CD4-positive, alpha-beta memory T cell (primary cell): ENCODE measurements at regions not wholly inside any gene's neighbourhood (a gene's known extent, or its start where the extent isn't known, plus 50 kb on each side); places are given as distances from the start of the nearest gene placed in this dataset.

ENCODE experiments used
- CTCF ChIA-PET: fragments of 350-600 bp; sonication (Branson Sonifier 250); formaldehyde crosslinking; loops from one replicate; lab custom pipeline; 2021; ENCODE audit warnings: inconsistent platforms; ENCODE audit not compliant: partially characterized antibody; lab: Charles Lee
- POLR2A ChIA-PET: fragments of 350-600 bp; sonication (Branson Sonifier 250); formaldehyde crosslinking; loops from one replicate; lab custom pipeline; 2021; ENCODE audit not compliant: partially characterized antibody; lab: Charles Lee
- DNase-seq, 5 donors: peaks; one replicate each; pipeline versions ENCODE4 v3.0.0 to v3.0.0-alpha.2; 2020 to 2022; ENCODE audit warnings: mixed read lengths in 1 of 5
- H3K27ac ChIP-seq: one replicate; pipeline ENCODE4 v1.7.0; 2013; ENCODE audit warnings: low read depth, low read length
- H3K27me3 ChIP-seq: 2 replicates; pipeline ENCODE4 v1.7.0; 2013; ENCODE audit warnings: mild to moderate bottlenecking, low read length, moderate library complexity; ENCODE audit not compliant: insufficient read depth
- H3K36me3 ChIP-seq: 2 replicates; pipeline ENCODE4 v1.7.0; 2013; ENCODE audit warnings: mild to moderate bottlenecking, low read length, moderate library complexity; ENCODE audit not compliant: insufficient read depth
- H3K4me1 ChIP-seq: 2 replicates; pipeline ENCODE4 v1.7.0; 2013; ENCODE audit warnings: mild to moderate bottlenecking, low read length, moderate library complexity; ENCODE audit not compliant: insufficient read depth
- H3K4me3 ChIP-seq, 2 donors: one replicate each; pipeline ENCODE4 v1.7.0; 2013; ENCODE audit warnings: low read length in 2 of 2, mild to moderate bottlenecking in 1 of 2
- H3K9me3 ChIP-seq, 2 donors: one replicate each; pipeline ENCODE4 v1.7.0; 2013; ENCODE audit warnings: low read length in 2 of 2, control low read depth in 1 of 2; ENCODE audit not compliant: control insufficient read depth in 1 of 2
- H3K27ac Mint-ChIP-seq, 7 donors: one replicate each; pipeline ENCODE4 v1.8.0; 2020 to 2021; ENCODE audit warnings: mixed read lengths in 7 of 7, mild to moderate bottlenecking in 6 of 7, inconsistent platforms in 3 of 7, moderate library complexity in 3 of 7
- H3K27me3 Mint-ChIP-seq, 2 donors: one replicate each; pipeline ENCODE4 v1.8.0; 2020 to 2021; ENCODE audit warnings: mixed read lengths in 2 of 2
- H3K36me3 Mint-ChIP-seq, 2 donors: one replicate each; pipeline ENCODE4 v1.8.0; 2020 to 2021; ENCODE audit warnings: mixed read lengths in 2 of 2, inconsistent platforms in 1 of 2, mild to moderate bottlenecking in 1 of 2
- H3K4me1 Mint-ChIP-seq, 4 donors: one replicate each; pipeline ENCODE4 v1.8.0; 2020 to 2021; ENCODE audit warnings: mixed read lengths in 4 of 4, mild to moderate bottlenecking in 1 of 4
- H3K4me3 Mint-ChIP-seq, 8 donors: one replicate each; pipeline ENCODE4 v1.8.0; 2020 to 2021; ENCODE audit warnings: mixed read lengths in 8 of 8, mild to moderate bottlenecking in 7 of 8, moderate library complexity in 6 of 8, inconsistent platforms in 3 of 8
- H3K9me3 Mint-ChIP-seq, 8 donors: one replicate each; pipeline ENCODE4 v1.8.0; 2020 to 2021; ENCODE audit warnings: mixed read lengths in 8 of 8, mild to moderate bottlenecking in 5 of 8, inconsistent platforms in 3 of 8, moderate library complexity in 1 of 8
- intact Hi-C: fragments of 100-400 bp; cut with micrococcal nuclease; formaldehyde crosslinking; loops from one replicate; pipeline ENCODE4 v1.15.1; 2023

- CTCF ChIA-PET = interaction anchor here (1.6 kb wide), 1 partner anchor 8 kb away, joined by 3 read pairs; no protein-coding TSS in a partner anchor
- no peak overlapping the region for H3K4me3 Mint-ChIP-seq
- H3K4me1 Mint-ChIP-seq = peaks cover 4 to 15% (median 6%) of the 10 kb centered on the region in 4 donors
- no peak for DNase-seq
- intact Hi-C loops = no loop called here
- Histone ChIP-seq H3K4me3 (no peak overlapping the region), H3K9me3 (no peaks in the 10 kb centered on the region), H3K27me3 (no peaks in the 10 kb centered on the region), H3K4me1 (no peaks in the 10 kb centered on the region), H3K36me3 (no peaks in the 10 kb centered on the region), H3K27ac (no peak overlapping the region)
- peaks cover 17 to 26% of the 10 kb centered on the region in 2 donors for H3K27me3 Mint-ChIP-seq
- no peaks in the 10 kb centered on the region for H3K36me3 Mint-ChIP-seq
- no peak overlapping the region for H3K27ac Mint-ChIP-seq
- POLR2A ChIA-PET = no interaction called here
- H3K9me3 Mint-ChIP-seq = peaks cover 0 to 2% (median 0%) of the 10 kb centered on the region in 8 donors
These were observed 51.9 kb upstream of the TSPAN11 start for GRCh38 chr12:30874455-30875321.

DNA sequence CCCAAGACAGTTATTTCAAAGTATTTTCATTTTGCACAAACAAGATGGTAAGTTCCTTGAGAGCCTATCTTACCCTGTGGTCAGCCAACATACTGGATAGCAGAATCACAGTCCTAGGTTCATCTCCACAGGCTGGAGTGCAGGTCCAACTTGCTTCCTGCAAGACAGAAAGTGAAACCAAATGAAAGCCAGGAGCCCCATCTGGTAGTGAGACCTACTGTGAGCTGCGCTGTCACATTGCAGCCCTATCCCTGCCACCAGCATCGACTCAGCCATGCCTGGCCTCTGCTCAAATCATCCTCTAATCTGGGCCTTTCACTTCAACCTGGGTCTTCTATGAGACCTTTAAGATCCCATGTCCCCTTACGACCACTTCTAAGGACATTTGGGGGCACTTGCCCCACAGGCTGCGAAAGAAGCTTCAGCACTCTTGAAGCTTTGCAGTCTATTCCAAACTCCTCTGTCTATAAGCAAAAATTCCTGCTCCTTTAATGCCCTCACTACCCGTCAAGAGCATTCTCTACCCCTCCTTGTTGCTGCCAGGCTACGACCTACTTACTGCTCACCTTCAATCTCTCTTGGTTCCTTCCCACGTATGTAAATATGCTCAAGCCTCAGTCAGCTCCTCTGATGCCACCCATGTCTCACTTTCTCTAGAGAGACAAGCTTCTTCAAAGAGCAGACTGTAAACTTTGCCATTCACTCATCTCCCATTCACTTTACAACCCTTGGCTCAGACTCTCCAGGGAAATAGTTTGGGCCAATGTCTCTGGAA lies 55.9 kb upstream of the TSPAN11 start:
- H3K27me3 Mint-ChIP-seq = peaks cover 2 to 3% of the 10 kb centered on the region in 2 donors
- no peak for DNase-seq
- H3K4me1 Mint-ChIP-seq = peaks cover 4 to 15% (median 7%) of the 10 kb centered on the region in 4 donors
- H3K4me3 Mint-ChIP-seq = peak overlapping the region in 2 of 8 donors; percentile 2 to 68
- Histone ChIP-seq H3K27ac (no peak overlapping the region), H3K4me3 (no peak overlapping the region), H3K4me1 (no peaks in the 10 kb centered on the region), H3K36me3 (no peaks in the 10 kb centered on the region), H3K9me3 (no peaks in the 10 kb centered on the region), H3K27me3 (no peaks in the 10 kb centered on the region)
- peak overlapping the region in 2 of 7 donors; percentile 8 to 20 for H3K27ac Mint-ChIP-seq
- intact Hi-C loops = no loop called here
- CTCF ChIA-PET = no interaction called here
- H3K36me3 Mint-ChIP-seq = no peaks in the 10 kb centered on the region
- POLR2A ChIA-PET = no interaction called here
- peaks cover 0 to 13% (median 5%) of the 10 kb centered on the region in 8 donors for H3K9me3 Mint-ChIP-seq

- Histone ChIP-seq H3K9me3 (no peaks in the 10 kb centered on the region), H3K36me3 (no peaks in the 10 kb centered on the region), H3K27me3 (no peaks in the 10 kb centered on the region), H3K4me3 (no peak overlapping the region), H3K27ac (no peak overlapping the region), H3K4me1 (no peaks in the 10 kb centered on the region)
- DNase-seq = no peak
- Mint-ChIP-seq H3K4me3 (no peak overlapping the region), H3K9me3 (peaks cover 0 to 13% (median 5%) of the 10 kb centered on the region in 8 donors), H3K27me3 (peaks cover 2 to 5% of the 10 kb centered on the region in 2 donors), H3K36me3 (no peaks in the 10 kb centered on the region), H3K4me1 (peaks cover 4 to 15% (median 7%) of the 10 kb centered on the region in 4 donors), H3K27ac (no peak overlapping the region)
- intact Hi-C loops = no loop called here
- POLR2A ChIA-PET = no interaction called here
- CTCF ChIA-PET = interaction anchor here (1.5 kb wide), 1 partner anchor 18 kb away, joined by 3 read pairs; no protein-coding TSS in a partner anchor
These were observed 59.1 kb upstream of the TSPAN11 start for GRCh38 chr12:30867415-30867814.

DNA sequence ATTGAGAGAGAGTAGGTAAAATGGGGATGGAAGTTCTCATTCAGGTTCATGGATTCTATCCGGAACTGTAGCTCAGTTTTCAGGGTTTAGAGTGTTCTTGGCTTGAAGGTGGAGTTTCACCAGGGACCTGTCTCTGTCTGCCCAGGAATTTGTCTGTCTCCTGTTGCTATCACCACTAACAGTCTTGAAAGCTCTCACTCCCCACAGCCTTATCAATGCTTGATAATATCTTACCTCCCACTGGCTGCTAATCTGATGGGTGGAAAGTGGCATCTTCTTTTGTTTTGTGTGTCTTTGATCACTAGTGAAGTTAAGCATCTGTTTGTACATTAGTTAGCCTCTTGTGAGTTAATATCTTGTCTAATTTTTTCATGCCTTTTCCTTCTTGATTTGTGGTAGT lies 60.3 kb upstream of the TSPAN11 start:
- DNase-seq = no peak
- intact Hi-C loops = no loop called here
- Mint-ChIP-seq H3K4me1 (peaks cover 4 to 10% (median 7%) of the 10 kb centered on the region in 4 donors), H3K9me3 (peaks cover 0 to 13% (median 5%) of the 10 kb centered on the region in 8 donors), H3K4me3 (no peak overlapping the region), H3K27ac (no peak overlapping the region), H3K27me3 (peaks cover 2 to 7% of the 10 kb centered on the region in 2 donors), H3K36me3 (no peaks in the 10 kb centered on the region)
- Histone ChIP-seq H3K9me3 (no peaks in the 10 kb centered on the region), H3K4me1 (no peaks in the 10 kb centered on the region), H3K27ac (no peak overlapping the region), H3K27me3 (no peaks in the 10 kb centered on the region), H3K36me3 (no peaks in the 10 kb centered on the region), H3K4me3 (no peak overlapping the region)
- CTCF ChIA-PET = interaction anchor here (0.6 kb wide), 1 partner anchor 12 kb away, joined by 5 read pairs; no protein-coding TSS in a partner anchor
- POLR2A ChIA-PET = no interaction called here

GRCh38 chr12:30863839-30864238 lies 62.7 kb upstream of the TSPAN11 start:
- intact Hi-C loops = no loop called here
- POLR2A ChIA-PET = no interaction called here
- DNase-seq = no peak
- H3K27ac Mint-ChIP-seq = no peak overlapping the region
- H3K36me3 Mint-ChIP-seq = no peaks in the 10 kb centered on the region
- Histone ChIP-seq H3K4me3 (no peak overlapping the region), H3K36me3 (no peaks in the 10 kb centered on the region), H3K27ac (no peak overlapping the region), H3K9me3 (no peaks in the 10 kb centered on the region), H3K27me3 (no peaks in the 10 kb centered on the region), H3K4me1 (no peaks in the 10 kb centered on the region)
- H3K27me3 Mint-ChIP-seq = peaks cover 2 to 8% of the 10 kb centered on the region in 2 donors
- no peak overlapping the region for H3K4me3 Mint-ChIP-seq
- peaks cover 0 to 13% (median 4%) of the 10 kb centered on the region in 8 donors for H3K9me3 Mint-ChIP-seq
- CTCF ChIA-PET = interaction anchor here (5.8 kb wide), 1 partner anchor 12 kb away, joined by 22 read pairs; no protein-coding TSS in a partner anchor
- H3K4me1 Mint-ChIP-seq = no peaks in the 10 kb centered on the region

GRCh38 chr12:30862486-30862885 lies 64.1 kb upstream of the TSPAN11 start:
- no peaks in the 10 kb centered on the region for H3K4me1 Mint-ChIP-seq
- H3K4me3 ChIP-seq = no peak overlapping the region
- ChIA-PET CTCF (interaction anchor here (2.2 to 5.8 kb wide), 2 partner anchors 11 to 16 kb away, joined by 6 to 22 read pairs; no protein-coding TSS in a partner anchor), POLR2A (no interaction called here)
- H3K27me3 Mint-ChIP-seq = peaks cover 2 to 8% of the 10 kb centered on the region in 2 donors
- intact Hi-C loops = no loop called here
- no peak overlapping the region for H3K27ac Mint-ChIP-seq
- no peaks in the 10 kb centered on the region for H3K36me3 ChIP-seq
- H3K9me3 ChIP-seq = no peaks in the 10 kb centered on the region
- H3K36me3 Mint-ChIP-seq = no peaks in the 10 kb centered on the region
- H3K4me3 Mint-ChIP-seq = no peak overlapping the region
- H3K27me3 ChIP-seq = no peaks in the 10 kb centered on the region
- H3K4me1 ChIP-seq = no peaks in the 10 kb centered on the region
- no peak for DNase-seq
- no peak overlapping the region for H3K27ac ChIP-seq
- H3K9me3 Mint-ChIP-seq = peaks cover 0 to 11% (median 4%) of the 10 kb centered on the region in 8 donors

- Histone ChIP-seq H3K9me3 (no peaks in the 10 kb centered on the region), H3K4me1 (no peaks in the 10 kb centered on the region), H3K4me3 (no peak overlapping the region), H3K27me3 (no peaks in the 10 kb centered on the region), H3K27ac (no peak overlapping the region), H3K36me3 (no peaks in the 10 kb centered on the region)
- no peak for DNase-seq
- Mint-ChIP-seq H3K27ac (no peak overlapping the region), H3K27me3 (peaks cover 0 to 3% of the 10 kb centered on the region in 2 donors), H3K36me3 (no peaks in the 10 kb centered on the region), H3K9me3 (no peaks in the 10 kb centered on the region), H3K4me1 (no peaks in the 10 kb centered on the region), H3K4me3 (no peak overlapping the region)
- ChIA-PET POLR2A (no interaction called here), CTCF (interaction anchor here (0.7 to 5.8 kb wide), 4 partner anchors 8 to 16 kb away, joined by 3 to 22 read pairs (median 3); no protein-coding TSS in a partner anchor)
- intact Hi-C loops = loop anchor here (10.0 kb wide), 1 partner anchor 104 kb away; the partner anchor contains the start of gene CAPRIN2
These were observed 67.3 kb upstream of the TSPAN11 start for GRCh38 chr12:30859226-30859625.
